HG02885 (cell line): ENCODE measurements at regions not wholly inside any gene's neighbourhood (a gene's known extent, or its start where the extent isn't known, plus 50 kb on each side); places are given as distances from the start of the nearest gene placed in this dataset.

ENCODE experiments used
- ATAC-seq: cut with Tn5 transposase; IDR thresholded peaks from one replicate; pipeline ENCODE4 v1.9.1; 2021; ENCODE audit warnings: mild to moderate bottlenecking; ENCODE audit not compliant: unreplicated experiment, poor library complexity

GRCh38 chr12:5222729-5223128 lies 179.1 kb downstream of the KCNA5 start:
- ATAC-seq = no peak

GRCh38 chr12:5223881-5224280 lies 180.2 kb downstream of the KCNA5 start:
- no peak for ATAC-seq

- no peak for ATAC-seq
These were observed 182.9 kb downstream of the KCNA5 start for GRCh38 chr12:5226581-5226980.

GRCh38 chr12:5227708-5228373 lies 184.2 kb downstream of the KCNA5 start:
- no peak for ATAC-seq

- ATAC-seq = no peak
These were observed 186.5 kb downstream of the KCNA5 start for GRCh38 chr12:5230156-5230555.

- ATAC-seq = no peak
These were observed 187.2 kb downstream of the KCNA5 start for GRCh38 chr12:5230861-5231260.

GRCh38 chr12:5232291-5232690 lies 188.6 kb downstream of the KCNA5 start:
- no peak for ATAC-seq

GRCh38 chr12:5232826-5233500 lies 189.3 kb downstream of the KCNA5 start:
- no peak for ATAC-seq

GRCh38 chr12:5236022-5236640 lies 192.5 kb downstream of the KCNA5 start:
- ATAC-seq = no peak

- no peak for ATAC-seq
These were observed 189.5 kb upstream of the NTF3 start for GRCh38 chr12:5242440-5242839.

- ATAC-seq = no peak
These were observed 188.9 kb upstream of the NTF3 start for GRCh38 chr12:5243014-5243413.

GRCh38 chr12:5244513-5244972 lies 187.4 kb upstream of the NTF3 start:
- ATAC-seq = no peak

- ATAC-seq = no peak
These were observed 185.7 kb upstream of the NTF3 start for GRCh38 chr12:5246196-5246595.

GRCh38 chr12:5247144-5247543 lies 184.8 kb upstream of the NTF3 start:
- ATAC-seq = no peak

- no peak for ATAC-seq
These were observed 183.7 kb upstream of the NTF3 start for GRCh38 chr12:5248230-5248629.

GRCh38 chr12:5248999-5249526 lies 182.8 kb upstream of the NTF3 start:
- no peak for ATAC-seq

GRCh38 chr12:5251092-5251491 lies 180.8 kb upstream of the NTF3 start:
- ATAC-seq = no peak

GRCh38 chr12:5251786-5252185 lies 180.1 kb upstream of the NTF3 start:
- ATAC-seq = no peak

GRCh38 chr12:5254703-5255102 lies 177.2 kb upstream of the NTF3 start:
- no peak for ATAC-seq

GRCh38 chr12:5257763-5258495 lies 174.0 kb upstream of the NTF3 start:
- no peak for ATAC-seq

- no peak for ATAC-seq
These were observed 173.4 kb upstream of the NTF3 start for GRCh38 chr12:5258498-5258897.
